HG03565 (cell line): ENCODE measurements at regions not wholly inside any gene's neighbourhood (a gene's known extent, or its start where the extent isn't known, plus 50 kb on each side); places are given as distances from the start of the nearest gene placed in this dataset.

Source experiments
- ATAC-seq: cut with Tn5 transposase; IDR thresholded peaks from one replicate; pipeline ENCODE4 v1.9.1; 2021; ENCODE audit warnings: mild to moderate bottlenecking, moderate library complexity; ENCODE audit not compliant: unreplicated experiment

- no peak for ATAC-seq
Observed at GRCh38 chr7:68900096-68900495, 698.2 kb upstream of the AUTS2 start.

- no peak for ATAC-seq
Observed at GRCh38 chr7:68904630-68905029, 693.6 kb upstream of the AUTS2 start.

GRCh38 chr7:68911754-68912153, 686.5 kb upstream of the AUTS2 start:
- no peak for ATAC-seq

- ATAC-seq, result no peak
Observed at GRCh38 chr7:68914006-68914405, 684.3 kb upstream of the AUTS2 start.

GRCh38 chr7:68917041-68917651, 681.1 kb upstream of the AUTS2 start:
- no peak for ATAC-seq

GRCh38 chr7:68918621-68919020, 679.7 kb upstream of the AUTS2 start:
- no peak for ATAC-seq

- no peak for ATAC-seq
Observed at GRCh38 chr7:68922850-68923249, 675.4 kb upstream of the AUTS2 start.

GRCh38 chr7:68925241-68925640, 673.0 kb upstream of the AUTS2 start:
- no peak for ATAC-seq

GRCh38 chr7:68929781-68930261, 668.5 kb upstream of the AUTS2 start:
- ATAC-seq, result no peak

- no peak for ATAC-seq
Observed at GRCh38 chr7:68936471-68937035, 661.7 kb upstream of the AUTS2 start.

GRCh38 chr7:68938151-68938550, 660.1 kb upstream of the AUTS2 start:
- no peak for ATAC-seq

GRCh38 chr7:68943786-68944185, 654.5 kb upstream of the AUTS2 start:
- ATAC-seq, result no peak

- ATAC-seq, result no peak
Observed at GRCh38 chr7:68955656-68956055, 642.6 kb upstream of the AUTS2 start.

GRCh38 chr7:68958571-68958970, 639.7 kb upstream of the AUTS2 start:
- no peak for ATAC-seq

- no peak for ATAC-seq
Observed at GRCh38 chr7:68963552-68963951, 634.7 kb upstream of the AUTS2 start.

- no peak for ATAC-seq
Observed at GRCh38 chr7:68964060-68964459, 634.2 kb upstream of the AUTS2 start.

GRCh38 chr7:68965351-68965750, 632.9 kb upstream of the AUTS2 start:
- ATAC-seq, result no peak

- no peak for ATAC-seq
Observed at GRCh38 chr7:68967598-68967997, 630.7 kb upstream of the AUTS2 start.

- ATAC-seq, result no peak
Observed at GRCh38 chr7:68969571-68969970, 628.7 kb upstream of the AUTS2 start.

GRCh38 chr7:68971634-68972340, 626.5 kb upstream of the AUTS2 start:
- ATAC-seq, result no peak

- ATAC-seq, result no peak
Observed at GRCh38 chr7:68977385-68978055, 620.8 kb upstream of the AUTS2 start.

- no peak for ATAC-seq
Observed at GRCh38 chr7:68978710-68979109, 619.6 kb upstream of the AUTS2 start.
